Endothelial cell of umbilical vein (primary cell): ENCODE measurements at regions not wholly inside any gene's neighbourhood (a gene's known extent, or its start where the extent isn't known, plus 50 kb on each side); places are given as distances from the start of the nearest gene placed in this dataset.

Source experiments
- BruUV-seq: library from RNA; stranded (reverse); fragments of 400-500 nt; replicated peaks from 2 replicates; lab custom pipeline; 2021; lab: Mats Ljungman, UMichigan
- CTCF ChIA-PET: fragments of 300-600, 350-600 bp; sonication (Branson Sonifier 250); formaldehyde crosslinking; loops from one replicate; lab custom pipeline; 2021; ENCODE audit warnings: antibody characterized with exemption, inconsistent platforms; lab: Charles Lee
- POLR2A ChIA-PET: fragments of 300-600, 350-600 bp; sonication (Branson Sonifier 250); formaldehyde crosslinking; loops from one replicate; lab custom pipeline; 2021; ENCODE audit warnings: antibody characterized with exemption, inconsistent platforms; lab: Charles Lee
- DNase-seq: peaks from one replicate; pipeline ENCODE4 v3.0.0-alpha.2; 2011; ENCODE audit warnings: low read depth, low spot score
- FAIRE-seq: peaks from 2 replicates; lab custom pipeline; 2011; peaks lifted over from hg19 to GRCh38; lab: Jason Lieb, UNC
- H2AFZ ChIP-seq: 2 replicates; pipeline ENCODE4 v1.6.0; 2012; ENCODE audit warnings: low read depth, low read length, control low read depth, inconsistent platforms
- H3K27ac ChIP-seq: 2 replicates; pipeline ENCODE4 v1.5.1; 2011; ENCODE audit warnings: low read depth, mild to moderate bottlenecking, control low read depth, low read length, moderate library complexity; ENCODE audit not compliant: insufficient read depth
- H3K27me3 ChIP-seq, 2 experiments: 2 replicates each; pipeline versions ENCODE4 v1.6.0 to v1.6.1; 2011; ENCODE audit warnings: low read length in 2 of 2, mixed read lengths in 1 of 2; ENCODE audit not compliant: control insufficient read depth in 2 of 2, insufficient read depth in 2 of 2
- H3K36me3 ChIP-seq, 2 experiments: 2 replicates in 1 of 2; 3 replicates in 1 of 2; pipeline ENCODE4 v1.5.1; 2011; ENCODE audit warnings: low read length in 2 of 2, mild to moderate bottlenecking in 1 of 2, moderate library complexity in 1 of 2; ENCODE audit not compliant: control insufficient read depth in 2 of 2, insufficient read depth in 2 of 2; ENCODE audit errors: extremely low read depth in 1 of 2
- H3K4me1 ChIP-seq: 3 replicates; pipeline ENCODE4 v1.5.1; 2011; ENCODE audit warnings: mild to moderate bottlenecking, low read length; ENCODE audit not compliant: control insufficient read depth, insufficient read depth; ENCODE audit errors: extremely low read depth
- H3K4me2 ChIP-seq: 2 replicates; pipeline ENCODE4 v1.6.1; 2011; ENCODE audit warnings: low read length, control low read depth, mixed read lengths; ENCODE audit not compliant: insufficient read depth
- H3K4me3 ChIP-seq, 3 experiments: fragments of 200-600 bp in 1 of 3; sonication (generic), shearing (Covaris generic) in 1 of 3; replicated peaks in 1 of 3; 2 replicates each; pipeline ENCODE4 v1.5.1; 2011 to 2016; ENCODE audit warnings: control low read depth in 3 of 3, low read length in 3 of 3, mild to moderate bottlenecking in 2 of 3, inconsistent platforms in 1 of 3, low read depth in 1 of 3, moderate library complexity in 1 of 3; ENCODE audit not compliant: insufficient read depth in 1 of 3
- H3K79me2 ChIP-seq: 2 replicates; pipeline ENCODE4 v1.6.0; 2012; ENCODE audit warnings: low read length, inconsistent platforms; ENCODE audit not compliant: control insufficient read depth, insufficient read depth
- H3K9ac ChIP-seq: replicated peaks from 2 replicates; pipeline ENCODE3; 2011; ENCODE audit warnings: low read length, control low read depth; ENCODE audit not compliant: insufficient read depth; ENCODE audit errors: extremely low read depth
- H3K9me1 ChIP-seq: replicated peaks from 3 replicates; pipeline ENCODE4 v1.6.0; 2011; ENCODE audit warnings: mild to moderate bottlenecking, low read length; ENCODE audit not compliant: control insufficient read depth, insufficient read depth; ENCODE audit errors: extremely low read depth
- H3K9me3 ChIP-seq: replicated peaks from 2 replicates; pipeline ENCODE4 v1.5.1; 2012; ENCODE audit warnings: low read length, inconsistent platforms; ENCODE audit not compliant: control insufficient read depth, insufficient read depth
- H4K20me1 ChIP-seq: replicated peaks from 2 replicates; pipeline ENCODE3; 2011; ENCODE audit warnings: mild to moderate bottlenecking, low read length; ENCODE audit not compliant: control insufficient read depth, insufficient read depth; ENCODE audit errors: extremely low read depth
- EZH2 ChIP-seq: IDR thresholded peaks from 2 replicates; pipeline ENCODE4 v1.6.1; 2012; ENCODE audit warnings: borderline replicate concordance, low read depth, mild to moderate bottlenecking, moderate library complexity, low read length, inconsistent platforms; ENCODE audit not compliant: severe bottlenecking
- FOS ChIP-seq: IDR thresholded peaks from 2 replicates; pipeline ENCODE4 v1.6.1; 2011; ENCODE audit warnings: mild to moderate bottlenecking, low read length, moderate library complexity, borderline replicate concordance; ENCODE audit not compliant: insufficient read depth
- GATA2 ChIP-seq: IDR thresholded peaks from 2 replicates; pipeline ENCODE4 v1.7.0; 2011; ENCODE audit warnings: low read depth, mild to moderate bottlenecking, moderate library complexity, mixed read lengths, low read length; ENCODE audit not compliant: insufficient read length, insufficient read depth
- JUN ChIP-seq: IDR thresholded peaks from 2 replicates; pipeline ENCODE4 v1.6.1; 2011; ENCODE audit warnings: borderline replicate concordance, low read depth; ENCODE audit not compliant: insufficient read length, insufficient read depth
- MYC ChIP-seq: IDR thresholded peaks from one replicate; pipeline ENCODE4 v1.6.1; 2011; ENCODE audit warnings: mild to moderate bottlenecking, low read depth, low read length
- POLR2A ChIP-seq: IDR thresholded peaks from 2 replicates; pipeline ENCODE4 v1.6.1; 2012; ENCODE audit warnings: low read depth, mild to moderate bottlenecking, control low read depth, low read length
- POLR2AphosphoS5 ChIP-seq: IDR thresholded peaks from 2 replicates; pipeline ENCODE4 v1.6.1; 2012; ENCODE audit warnings: low read depth, mild to moderate bottlenecking, control low read depth, low read length, moderate library complexity; ENCODE audit not compliant: insufficient read depth
- dilution Hi-C: fragments of 300-500 bp; cut with MboI; formaldehyde crosslinking; loops from one replicate; pipeline ENCODE4 v1.15.0; 2019; ENCODE audit warnings: low sequenced_read_pairs; ENCODE audit not compliant: extremely low pct_ligation_motif_present
- intact Hi-C: fragments of 100-400 bp; cut with micrococcal nuclease; formaldehyde crosslinking; loops from one replicate; pipeline ENCODE4 v1.10.0; 2022
- TF ChIP-seq, protein P1 (sequence below), 2 donors: IDR thresholded peaks; 1 replicate in 1 of 2; 2 replicates in 1 of 2; pipeline ENCODE4 v1.5.1; 2011; ENCODE audit warnings: low read length in 2 of 2, mild to moderate bottlenecking in 2 of 2, moderate library complexity in 2 of 2, control low read depth in 1 of 2, inconsistent platforms in 1 of 2, low read depth in 1 of 2; ENCODE audit not compliant: insufficient read depth in 1 of 2; ENCODE audit errors: extremely low read depth in 1 of 2
- TF ChIP-seq, protein P2 (sequence below): IDR thresholded peaks from 2 replicates; pipeline ENCODE4 v1.6.1; 2011; ENCODE audit not compliant: insufficient read depth, insufficient read length

DNA sequence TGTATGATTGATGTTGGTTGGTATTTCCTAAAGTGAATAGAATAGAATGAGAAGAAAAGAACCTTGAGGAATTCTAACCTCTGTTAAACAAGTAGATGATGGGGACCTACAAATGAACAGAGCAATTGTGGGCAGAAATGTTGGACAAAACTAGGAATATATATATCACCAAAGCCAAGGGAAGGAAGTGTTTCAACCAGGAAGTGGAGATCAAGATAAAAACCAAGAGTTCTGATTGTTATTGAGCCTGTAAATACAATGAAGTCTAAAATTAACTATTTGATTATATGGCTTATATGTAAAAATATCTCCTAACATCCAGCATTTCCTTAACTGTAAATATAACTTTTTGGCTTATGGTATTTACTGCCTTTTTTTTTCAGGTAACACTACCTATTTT is 730.0 kb downstream of the SOCS6 start:
- H3K27ac ChIP-seq, result peak overlapping the region; percentile 49
- peak overlapping the region; percentile 74 for H3K4me2 ChIP-seq
- H3K4me3 ChIP-seq, result peak overlapping the region in 1 of 3 experiments; percentile 9
- no peak overlapping the region for H3K9ac ChIP-seq
- dilution Hi-C loops (no loop called here), intact Hi-C loops (loop anchor here (1.0 to 2.0 kb wide), 4 partner anchors 18 to 38 kb away; no protein-coding TSS in a partner anchor)
- ChIA-PET CTCF (no interaction called here), POLR2A (no interaction called here)
- peak; percentile 56 for FAIRE-seq
- no peaks in the 10 kb centered on the region for H4K20me1 ChIP-seq
- H3K4me1 ChIP-seq, result peaks cover 52% of the 10 kb centered on the region
- H3K27me3 ChIP-seq, result no peaks in the 10 kb centered on the region
- H3K9me1 ChIP-seq, result no peaks in the 10 kb centered on the region
- peak; percentile 64 for DNase-seq
- BruUV-seq, result no TSS peak
- no peaks in the 10 kb centered on the region for H3K9me3 ChIP-seq
- no peak overlapping the region for H2AFZ ChIP-seq
- H3K36me3 ChIP-seq, result no peaks in the 10 kb centered on the region
- TF ChIP-seq, protein P1, sequence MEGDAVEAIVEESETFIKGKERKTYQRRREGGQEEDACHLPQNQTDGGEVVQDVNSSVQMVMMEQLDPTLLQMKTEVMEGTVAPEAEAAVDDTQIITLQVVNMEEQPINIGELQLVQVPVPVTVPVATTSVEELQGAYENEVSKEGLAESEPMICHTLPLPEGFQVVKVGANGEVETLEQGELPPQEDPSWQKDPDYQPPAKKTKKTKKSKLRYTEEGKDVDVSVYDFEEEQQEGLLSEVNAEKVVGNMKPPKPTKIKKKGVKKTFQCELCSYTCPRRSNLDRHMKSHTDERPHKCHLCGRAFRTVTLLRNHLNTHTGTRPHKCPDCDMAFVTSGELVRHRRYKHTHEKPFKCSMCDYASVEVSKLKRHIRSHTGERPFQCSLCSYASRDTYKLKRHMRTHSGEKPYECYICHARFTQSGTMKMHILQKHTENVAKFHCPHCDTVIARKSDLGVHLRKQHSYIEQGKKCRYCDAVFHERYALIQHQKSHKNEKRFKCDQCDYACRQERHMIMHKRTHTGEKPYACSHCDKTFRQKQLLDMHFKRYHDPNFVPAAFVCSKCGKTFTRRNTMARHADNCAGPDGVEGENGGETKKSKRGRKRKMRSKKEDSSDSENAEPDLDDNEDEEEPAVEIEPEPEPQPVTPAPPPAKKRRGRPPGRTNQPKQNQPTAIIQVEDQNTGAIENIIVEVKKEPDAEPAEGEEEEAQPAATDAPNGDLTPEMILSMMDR (IDR thresholded peaks at IDR 0.05; ENCODE audit: extremely low read depth in 1 of 2, insufficient read depth in 1 of 2, low read depth in 1 of 2, low read length in 2 of 2), result no peak
- TF ChIP-seq GATA2 (peak; percentile 88), POLR2AphosphoS5 (peak; percentile 32), FOS (no peak), MYC (no peak), JUN (peak; percentile 41), POLR2A (no peak)
- H3K79me2 ChIP-seq, result no peaks in the 10 kb centered on the region

DNA sequence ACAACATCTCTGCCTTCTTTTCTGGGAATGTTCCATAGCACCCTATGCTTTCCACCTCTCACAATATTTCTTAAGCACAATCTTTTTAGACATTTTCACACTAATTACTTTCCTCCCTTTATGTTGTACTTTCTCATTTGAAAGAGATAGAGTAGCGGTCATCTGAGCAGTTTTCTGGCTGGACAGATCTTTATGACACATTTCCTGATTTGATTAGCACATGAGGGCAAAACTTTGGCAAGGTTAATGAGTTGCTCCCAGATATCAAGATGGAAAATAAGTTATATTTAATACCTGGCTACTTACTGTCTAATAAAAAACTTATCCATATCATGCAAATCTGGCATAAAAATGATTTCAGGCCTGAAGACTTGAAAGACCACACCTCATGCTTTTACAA is 723.9 kb downstream of the SOCS6 start:
- Histone ChIP-seq H2AFZ (no peak overlapping the region), H3K4me3 (no peak overlapping the region), H3K4me2 (peak overlapping the region; percentile 14), H3K9me1 (no peaks in the 10 kb centered on the region), H3K27ac (peak overlapping the region; percentile 46), H3K9me3 (no peaks in the 10 kb centered on the region), H3K4me1 (peaks cover 10% of the 10 kb centered on the region), H3K79me2 (no peaks in the 10 kb centered on the region), H3K27me3 (no peaks in the 10 kb centered on the region), H3K9ac (no peak overlapping the region), H3K36me3 (no peaks in the 10 kb centered on the region), H4K20me1 (no peaks in the 10 kb centered on the region)
- TF ChIP-seq EZH2 (no peak), POLR2A (no peak), JUN (peak; percentile 40), FOS (peak; percentile 60), MYC (no peak), GATA2 (peak; percentile 45)
- TF ChIP-seq, protein P1 (IDR thresholded peaks at IDR 0.05; ENCODE audit: extremely low read depth in 1 of 2, insufficient read depth in 1 of 2, low read depth in 1 of 2, low read length in 2 of 2), result no peak
- TF ChIP-seq, protein P2, sequence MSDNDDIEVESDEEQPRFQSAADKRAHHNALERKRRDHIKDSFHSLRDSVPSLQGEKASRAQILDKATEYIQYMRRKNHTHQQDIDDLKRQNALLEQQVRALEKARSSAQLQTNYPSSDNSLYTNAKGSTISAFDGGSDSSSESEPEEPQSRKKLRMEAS, result no peak
- CTCF ChIA-PET, result no interaction called here
- POLR2A ChIA-PET, result no interaction called here
- DNase-seq (peak; percentile 60), FAIRE-seq (peak; percentile 77)
- dilution Hi-C loops, result no loop called here
- intact Hi-C loops, result no loop called here
- BruUV-seq, result no TSS peak
